Neural cell (in vitro differentiated cells): ENCODE measurements at regions not wholly inside any gene's neighbourhood (a gene's known extent, or its start where the extent isn't known, plus 50 kb on each side); places are given as distances from the start of the nearest gene placed in this dataset.
A peak's percentile ranks its signal among the peaks of the same experiment; 100 is the strongest.
"Not testable (repeated sequence)": the region's sequence is repeated elsewhere in the genome, so short reads cannot be mapped to it uniquely, and the experiment has no call there.

Experiments used
- H2AFZ ChIP-seq: fragments of 200-600, 300-800 bp; sonication (generic), shearing (Covaris generic); 2 replicates; pipeline ENCODE4 v1.6.0; 2014; ENCODE audit warnings: low read depth, mild to moderate bottlenecking, antibody characterized with exemption, low read length, moderate library complexity
- H3F3A ChIP-seq: fragments of 200-600 bp; shearing (Covaris generic); 2 replicates; pipeline ENCODE4 v1.6.1; 2016; ENCODE audit warnings: mild to moderate bottlenecking, moderate library complexity, mixed read lengths, antibody characterized with exemption, low read length; ENCODE audit not compliant: insufficient read depth, poor library complexity, severe bottlenecking
- H3K27ac ChIP-seq: fragments of 200-600, 300-800 bp; sonication (generic), shearing (Covaris generic); 2 replicates; pipeline ENCODE4 v1.5.1; 2014; ENCODE audit warnings: mild to moderate bottlenecking, low read length, moderate library complexity
- H3K27me3 ChIP-seq: fragments of 300-800, 200-600 bp; sonication (generic), shearing (Covaris generic); 2 replicates; pipeline ENCODE4 v1.6.0; 2014; ENCODE audit warnings: mild to moderate bottlenecking, low read depth, low read length, moderate library complexity; ENCODE audit not compliant: insufficient read depth
- H3K36me3 ChIP-seq: fragments of 300-800, 200-600 bp; sonication (generic), shearing (Covaris generic); 2 replicates; pipeline ENCODE4 v1.5.1; 2014; ENCODE audit warnings: mild to moderate bottlenecking, antibody characterized with exemption, low read length, moderate library complexity; ENCODE audit not compliant: insufficient read depth
- H3K4me2 ChIP-seq: fragments of 300-800, 200-600 bp; sonication (generic), shearing (Covaris generic); 2 replicates; pipeline ENCODE4 v1.6.0; 2014; ENCODE audit warnings: mild to moderate bottlenecking, low read length
- H3K4me3 ChIP-seq: fragments of 300-800, 200-600 bp; sonication (generic), shearing (Covaris generic); 2 replicates; pipeline ENCODE4 v1.5.1; 2014; ENCODE audit warnings: mild to moderate bottlenecking, low read length, moderate library complexity
- H3K79me2 ChIP-seq: fragments of 200-600 bp; shearing (Covaris generic); replicated peaks from 2 replicates; pipeline ENCODE4 v1.6.0; 2014; ENCODE audit warnings: mild to moderate bottlenecking, low read length, moderate library complexity; ENCODE audit not compliant: insufficient read depth
- H3K9ac ChIP-seq: fragments of 300-800, 200-600 bp; sonication (generic), shearing (Covaris generic); 2 replicates; pipeline ENCODE4 v1.6.1; 2016; ENCODE audit warnings: mild to moderate bottlenecking, low read length, mixed read lengths
- H3K9me2 ChIP-seq: fragments of 200-600 bp; shearing (Covaris generic); 2 replicates; pipeline ENCODE4 v1.6.1; 2016; ENCODE audit warnings: mild to moderate bottlenecking, low read length, mixed read lengths; ENCODE audit not compliant: insufficient read depth
- H3K9me3 ChIP-seq: fragments of 200-600, 300-800 bp; sonication (generic), shearing (Covaris generic); 2 replicates; pipeline ENCODE4 v1.6.1; 2016; ENCODE audit warnings: mild to moderate bottlenecking, mixed run types, low read length, moderate library complexity, mixed read lengths
- H4K20me1 ChIP-seq: fragments of 200-600 bp; shearing (Covaris generic); 2 replicates; pipeline ENCODE4 v1.6.1; 2016; ENCODE audit warnings: mild to moderate bottlenecking, mixed run types; ENCODE audit not compliant: insufficient read depth
- EP300 ChIP-seq: fragments of 450-650 bp; conservative IDR thresholded peaks from 2 replicates; pipeline ENCODE4 v1.6.1; 2014; ENCODE audit warnings: antibody characterized with exemption, mild to moderate bottlenecking, moderate library complexity; ENCODE audit not compliant: poor library complexity, severe bottlenecking
- EZH2 ChIP-seq: fragments of 200-600, 300-800 bp; shearing (Covaris generic), sonication (generic); IDR thresholded peaks from 2 replicates; pipeline ENCODE4 v1.6.1; 2014; ENCODE audit warnings: antibody characterized with exemption, low read length, borderline replicate concordance, mild to moderate bottlenecking; ENCODE audit not compliant: insufficient read depth, poor library complexity, severe bottlenecking
- MXI1 ChIP-seq: fragments of 450-650 bp; conservative IDR thresholded peaks from 2 replicates; pipeline ENCODE4 v1.6.1; 2014; ENCODE audit warnings: antibody characterized with exemption, mild to moderate bottlenecking; ENCODE audit not compliant: poor library complexity, severe bottlenecking
- RAD21 ChIP-seq: fragments of 450-650 bp; conservative IDR thresholded peaks from 2 replicates; pipeline ENCODE4 v1.6.1; 2014; ENCODE audit warnings: antibody characterized with exemption, mild to moderate bottlenecking, moderate library complexity
- REST ChIP-seq: IDR thresholded peaks from 2 replicates; pipeline ENCODE4 v1.6.1; 2012; ENCODE audit warnings: borderline replicate concordance
- TAF1 ChIP-seq: IDR thresholded peaks from 2 replicates; pipeline ENCODE4 v1.6.1; 2012; ENCODE audit warnings: low read depth
- TF ChIP-seq, protein P1 (sequence below): fragments of 450-650 bp; IDR thresholded peaks from 2 replicates; pipeline ENCODE4 v1.5.1; 2014; ENCODE audit warnings: antibody characterized with exemption, mild to moderate bottlenecking, moderate library complexity; ENCODE audit not compliant: poor library complexity, severe bottlenecking

DNA sequence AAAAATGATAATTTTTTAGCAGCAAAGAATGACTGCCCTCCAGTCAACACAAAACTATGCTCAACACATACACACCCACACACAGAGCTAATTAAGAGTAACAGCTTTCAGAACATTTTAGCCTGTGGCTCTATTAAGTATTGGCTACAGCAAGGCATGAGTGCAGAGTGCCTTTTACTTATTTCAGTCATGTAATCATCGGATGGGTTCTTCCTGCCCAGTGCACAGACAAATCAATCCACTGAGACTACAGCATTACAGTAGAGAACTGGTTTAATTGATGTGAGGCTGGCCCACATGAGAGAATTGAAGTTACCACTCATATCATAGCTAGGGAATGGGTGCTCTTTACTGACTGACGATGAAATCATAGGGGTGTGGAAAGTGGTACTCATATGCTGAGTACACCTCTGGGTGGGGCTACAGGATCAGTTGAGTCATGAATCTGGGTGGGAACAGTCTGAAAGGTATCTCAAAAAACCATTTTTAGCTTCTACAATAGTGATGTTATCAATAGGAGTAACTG, 241.0 kb downstream of the FSIP2 start:
- Histone ChIP-seq H3F3A (no peaks in the 10 kb centered on the region), H3K27ac (no peak overlapping the region), H2AFZ (no peak overlapping the region), H3K9me3 (no peaks in the 10 kb centered on the region), H3K79me2 (no peaks in the 10 kb centered on the region), H3K4me3 (no peak overlapping the region), H3K36me3 (no peaks in the 10 kb centered on the region), H3K9ac (no peak overlapping the region), H4K20me1 (no peaks in the 10 kb centered on the region), H3K4me2 (no peak overlapping the region), H3K9me2 (no peaks in the 10 kb centered on the region), H3K27me3 (no peaks in the 10 kb centered on the region)
- TF ChIP-seq, protein P1, sequence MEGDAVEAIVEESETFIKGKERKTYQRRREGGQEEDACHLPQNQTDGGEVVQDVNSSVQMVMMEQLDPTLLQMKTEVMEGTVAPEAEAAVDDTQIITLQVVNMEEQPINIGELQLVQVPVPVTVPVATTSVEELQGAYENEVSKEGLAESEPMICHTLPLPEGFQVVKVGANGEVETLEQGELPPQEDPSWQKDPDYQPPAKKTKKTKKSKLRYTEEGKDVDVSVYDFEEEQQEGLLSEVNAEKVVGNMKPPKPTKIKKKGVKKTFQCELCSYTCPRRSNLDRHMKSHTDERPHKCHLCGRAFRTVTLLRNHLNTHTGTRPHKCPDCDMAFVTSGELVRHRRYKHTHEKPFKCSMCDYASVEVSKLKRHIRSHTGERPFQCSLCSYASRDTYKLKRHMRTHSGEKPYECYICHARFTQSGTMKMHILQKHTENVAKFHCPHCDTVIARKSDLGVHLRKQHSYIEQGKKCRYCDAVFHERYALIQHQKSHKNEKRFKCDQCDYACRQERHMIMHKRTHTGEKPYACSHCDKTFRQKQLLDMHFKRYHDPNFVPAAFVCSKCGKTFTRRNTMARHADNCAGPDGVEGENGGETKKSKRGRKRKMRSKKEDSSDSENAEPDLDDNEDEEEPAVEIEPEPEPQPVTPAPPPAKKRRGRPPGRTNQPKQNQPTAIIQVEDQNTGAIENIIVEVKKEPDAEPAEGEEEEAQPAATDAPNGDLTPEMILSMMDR = peak; percentile 12
- no peak for TF ChIP-seq TAF1

DNA sequence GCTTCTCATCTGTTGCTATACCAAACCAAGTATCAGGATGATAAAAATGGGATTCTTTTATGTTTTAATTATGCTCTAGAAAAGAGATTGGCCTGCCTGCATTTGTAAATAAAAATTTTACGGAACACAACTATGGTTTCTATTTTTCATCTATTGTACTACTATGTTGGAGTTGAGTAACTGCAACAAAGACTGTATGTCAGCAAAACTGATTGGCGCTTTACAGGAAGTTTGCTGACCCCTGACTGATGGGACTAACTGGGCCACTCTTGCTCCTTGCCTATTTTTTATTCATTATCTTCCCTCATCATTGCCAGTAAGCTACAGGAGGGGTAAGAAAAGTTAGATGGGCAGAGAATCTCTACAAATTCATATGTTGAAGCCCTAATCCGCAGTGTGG, 242.3 kb downstream of the FSIP2 start:
- Histone ChIP-seq H3K9me2 (no peaks in the 10 kb centered on the region), H3K9ac (no peak overlapping the region), H3K36me3 (no peaks in the 10 kb centered on the region), H4K20me1 (no peaks in the 10 kb centered on the region), H2AFZ (no peak overlapping the region), H3K4me3 (no peak overlapping the region), H3K27me3 (no peaks in the 10 kb centered on the region), H3K79me2 (no peaks in the 10 kb centered on the region), H3F3A (no peaks in the 10 kb centered on the region), H3K9me3 (no peaks in the 10 kb centered on the region), H3K4me2 (no peak overlapping the region), H3K27ac (no peak overlapping the region)
- no peak for TF ChIP-seq RAD21
- TF ChIP-seq EZH2 = no peak

DNA sequence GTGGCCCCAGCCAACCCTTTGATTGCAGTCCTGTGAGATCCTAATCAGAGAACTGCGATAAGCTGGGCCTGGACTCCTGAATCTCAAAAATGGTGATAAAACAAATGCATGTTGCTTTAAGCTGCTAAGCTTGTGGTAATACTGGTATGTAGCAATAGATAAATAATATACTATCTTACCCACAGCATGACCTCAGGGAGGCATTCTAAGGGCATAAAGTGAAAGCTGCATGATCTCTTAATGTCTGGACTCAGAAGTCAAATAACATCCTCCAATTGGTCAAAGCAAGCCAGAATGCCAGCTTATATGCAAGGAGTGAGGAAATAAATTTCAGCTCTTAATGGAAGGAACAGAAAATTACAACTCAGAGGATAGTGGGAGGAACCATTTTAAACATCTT, 246.1 kb downstream of the FSIP2 start:
- Histone ChIP-seq H3K27me3 (no peaks in the 10 kb centered on the region), H3K9me3 (no peaks in the 10 kb centered on the region), H3K4me2 (no peak overlapping the region), H3K9me2 (no peaks in the 10 kb centered on the region), H4K20me1 (no peaks in the 10 kb centered on the region), H3K79me2 (no peaks in the 10 kb centered on the region), H3F3A (no peaks in the 10 kb centered on the region), H3K4me3 (no peak overlapping the region), H3K9ac (no peak overlapping the region), H3K27ac (no peak overlapping the region), H2AFZ (no peak overlapping the region), H3K36me3 (no peaks in the 10 kb centered on the region)
- no peak for TF ChIP-seq TAF1
- TF ChIP-seq REST = no peak
- no peak for TF ChIP-seq MXI1
- no peak for TF ChIP-seq EP300

- not testable (repeated sequence) for H3K9me2 ChIP-seq, H3K9me3 ChIP-seq, H3K79me2 ChIP-seq, H4K20me1 ChIP-seq, H3K4me2 ChIP-seq, H3K36me3 ChIP-seq, H3K4me3 ChIP-seq, H3K27me3 ChIP-seq, H2AFZ ChIP-seq, H3F3A ChIP-seq, H3K27ac ChIP-seq, H3K9ac ChIP-seq
Observed at GRCh38 chr2:185988907-185989306, 250.3 kb downstream of the FSIP2 start.
